Activated T-cell treated with anti-CD3 and anti-CD28 coated beads, Interleukin-2, amount 50 U/mL, for 72 hours (primary cell): ENCODE measurements at regions not wholly inside any gene's neighbourhood (a gene's known extent, or its start where the extent isn't known, plus 50 kb on each side); places are given as distances from the start of the nearest gene placed in this dataset.
"Not testable (repeated sequence)": the region's sequence is repeated elsewhere in the genome, so short reads cannot be mapped to it uniquely, and the experiment has no call there.

ENCODE experiments used
- ATAC-seq, 2 donors: fragments of 150-1000 bp; cut with Tn5 transposase; replicated peaks in 1 of 2; 2 replicates each; pipeline ENCODE4 v1.10.0; 2021; ENCODE audit warnings: moderate library complexity in 2 of 2, mild to moderate bottlenecking in 1 of 2
- DNase-seq, 2 donors: peaks; one replicate each; pipeline ENCODE4 v3.0.0; 2021 to 2022; ENCODE audit warnings: mixed read lengths in 1 of 2
- H3K27ac Mint-ChIP-seq: one replicate; pipeline ENCODE4 v1.8.0; 2022; ENCODE audit warnings: mild to moderate bottlenecking, moderate library complexity, mixed read lengths
- H3K27me3 Mint-ChIP-seq: one replicate; pipeline ENCODE4 v1.8.0; 2022; ENCODE audit warnings: low read depth, mixed read lengths
- H3K36me3 Mint-ChIP-seq, 2 donors: one replicate each; pipeline ENCODE4 v1.8.0; 2022; ENCODE audit warnings: mixed read lengths in 2 of 2, mild to moderate bottlenecking in 1 of 2; ENCODE audit not compliant: insufficient read depth in 2 of 2
- H3K4me1 Mint-ChIP-seq: one replicate; pipeline ENCODE4 v1.8.0; 2022; ENCODE audit warnings: low read depth, mixed read lengths
- H3K4me3 Mint-ChIP-seq, 2 donors: one replicate each; pipeline ENCODE4 v1.8.0; 2022; ENCODE audit warnings: mild to moderate bottlenecking in 2 of 2, mixed read lengths in 2 of 2, moderate library complexity in 2 of 2
- H3K9me3 Mint-ChIP-seq, 2 donors: one replicate each; pipeline ENCODE4 v1.8.0; 2022; ENCODE audit warnings: mixed read lengths in 2 of 2

GRCh38 chr2:75432761-75433361 lies 127.9 kb downstream of the EVA1A start:
- DNase-seq (no peak), ATAC-seq (no peak)
- Mint-ChIP-seq H3K36me3 (no peaks in the 10 kb centered on the region), H3K27ac (no peak overlapping the region), H3K4me3 (no peak overlapping the region), H3K4me1 (no peaks in the 10 kb centered on the region), H3K9me3 (no peaks in the 10 kb centered on the region), H3K27me3 (peaks cover 29% of the 10 kb centered on the region)

DNA sequence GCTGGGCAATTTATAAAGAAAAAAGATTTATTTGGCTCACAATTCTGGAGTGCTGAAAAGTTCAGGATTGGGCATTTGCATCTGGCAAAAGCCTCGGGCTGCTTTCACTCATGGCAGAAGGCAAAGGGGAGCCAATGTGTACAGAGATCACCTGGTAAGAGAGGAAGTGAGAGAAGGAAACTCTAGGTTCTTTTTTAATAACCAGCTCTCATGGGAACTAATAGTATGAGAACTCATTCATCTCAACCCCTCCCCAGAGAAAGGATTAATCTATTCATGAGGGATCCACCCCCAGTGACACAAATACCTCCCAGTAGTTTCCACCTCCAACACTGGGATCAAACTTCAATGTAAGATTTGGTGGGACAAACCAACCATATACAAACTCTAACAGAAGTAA lies 129.0 kb downstream of the EVA1A start:
- ATAC-seq (no peak), DNase-seq (no peak)
- no peaks in the 10 kb centered on the region for H3K9me3 Mint-ChIP-seq
- H3K4me3 Mint-ChIP-seq: no peak overlapping the region
- no peaks in the 10 kb centered on the region for H3K36me3 Mint-ChIP-seq
- peaks cover 37% of the 10 kb centered on the region for H3K27me3 Mint-ChIP-seq
- no peak overlapping the region for H3K27ac Mint-ChIP-seq
- H3K4me1 Mint-ChIP-seq: no peaks in the 10 kb centered on the region

- ATAC-seq: no peak
- DNase-seq: no peak
- Mint-ChIP-seq H3K36me3 (no peaks in the 10 kb centered on the region), H3K27me3 (peaks cover 37% of the 10 kb centered on the region), H3K27ac (no peak overlapping the region), H3K4me3 (no peak overlapping the region), H3K9me3 (no peaks in the 10 kb centered on the region), H3K4me1 (no peaks in the 10 kb centered on the region)
Measured at GRCh38 chr2:75431276-75431675, 129.5 kb downstream of the EVA1A start.

DNA sequence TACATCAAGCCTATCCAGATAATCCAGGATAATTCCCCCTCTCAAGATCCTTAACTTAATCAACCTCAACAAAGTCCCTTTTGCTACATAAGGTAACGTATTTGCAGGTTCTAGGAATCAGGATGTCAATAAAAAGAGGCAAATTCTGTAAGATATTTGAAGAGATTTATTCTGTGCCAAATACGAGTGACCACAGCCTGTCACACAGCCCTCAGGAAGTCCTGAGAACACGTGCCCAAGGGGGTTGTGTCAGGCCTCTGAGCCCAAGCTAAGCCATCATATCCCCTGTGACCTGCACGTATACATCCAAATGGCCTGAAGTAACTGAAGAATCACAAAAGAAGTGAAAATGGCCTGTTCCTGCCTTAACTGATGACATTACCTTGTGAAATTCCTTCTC lies 130.3 kb downstream of the EVA1A start:
- H3K36me3 Mint-ChIP-seq, DNase-seq, H3K4me3 Mint-ChIP-seq, H3K27ac Mint-ChIP-seq, ATAC-seq, H3K9me3 Mint-ChIP-seq, H3K4me1 Mint-ChIP-seq: not testable (repeated sequence)
- peaks cover 32% of the 10 kb centered on the region for H3K27me3 Mint-ChIP-seq

DNA sequence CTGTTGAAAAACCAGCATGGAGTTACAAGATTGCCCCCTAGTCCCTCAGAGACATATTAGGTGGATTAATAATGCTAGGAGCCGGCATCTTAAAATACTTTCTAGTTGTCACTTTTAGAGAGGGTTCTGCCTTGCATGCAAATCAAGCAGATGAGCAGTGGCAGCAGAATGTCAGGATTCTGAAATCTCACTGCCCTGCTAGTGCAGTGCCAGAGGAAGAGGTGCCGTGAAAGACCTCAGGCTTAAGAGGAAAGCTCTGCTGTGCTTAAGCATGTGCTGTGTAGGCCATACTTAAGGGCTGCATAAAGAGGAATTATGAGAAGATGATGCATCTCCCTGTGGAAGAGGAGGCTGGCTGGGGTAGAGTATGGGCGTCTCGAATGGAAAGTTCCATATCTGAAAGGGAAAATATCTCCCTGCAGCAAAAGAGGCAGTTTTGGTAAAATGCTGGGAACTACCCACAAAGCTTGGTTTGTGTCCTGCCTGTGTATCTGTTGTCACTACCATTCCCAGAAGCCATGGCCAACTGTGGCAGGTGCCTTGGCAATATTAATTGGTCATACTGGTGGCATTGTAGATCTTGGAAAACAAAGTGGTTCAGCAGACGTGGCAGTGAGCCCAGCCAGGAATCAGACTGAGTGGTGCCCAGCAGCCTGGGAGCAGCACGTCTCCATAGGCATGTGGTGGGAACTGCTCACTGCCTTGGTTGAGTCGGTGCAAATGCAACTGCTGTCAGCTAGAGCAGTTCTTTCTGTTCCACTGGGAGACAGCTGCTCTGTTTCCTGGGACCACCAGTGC lies 131.9 kb downstream of the EVA1A start:
- no peak overlapping the region for H3K27ac Mint-ChIP-seq
- no peaks in the 10 kb centered on the region for H3K36me3 Mint-ChIP-seq
- no peaks in the 10 kb centered on the region for H3K9me3 Mint-ChIP-seq
- ATAC-seq: no peak
- H3K27me3 Mint-ChIP-seq: peaks cover 29% of the 10 kb centered on the region
- no peak for DNase-seq
- no peak overlapping the region for H3K4me3 Mint-ChIP-seq
- H3K4me1 Mint-ChIP-seq: no peaks in the 10 kb centered on the region

GRCh38 chr2:75428060-75428459 lies 132.7 kb downstream of the EVA1A start:
- no peaks in the 10 kb centered on the region for H3K4me1 Mint-ChIP-seq
- no peaks in the 10 kb centered on the region for H3K9me3 Mint-ChIP-seq
- no peak overlapping the region for H3K4me3 Mint-ChIP-seq
- H3K27ac Mint-ChIP-seq: no peak overlapping the region
- ATAC-seq (no peak), DNase-seq (no peak)
- peaks cover 24% of the 10 kb centered on the region for H3K27me3 Mint-ChIP-seq
- no peaks in the 10 kb centered on the region for H3K36me3 Mint-ChIP-seq

GRCh38 chr2:75424936-75425619 lies 135.7 kb downstream of the EVA1A start:
- Mint-ChIP-seq H3K27me3 (peaks cover 24% of the 10 kb centered on the region), H3K4me1 (no peaks in the 10 kb centered on the region), H3K27ac (no peak overlapping the region), H3K4me3 (no peak overlapping the region), H3K36me3 (no peaks in the 10 kb centered on the region), H3K9me3 (no peaks in the 10 kb centered on the region)
- DNase-seq (no peak), ATAC-seq (peak in 1 of 2 donors; percentile 25)

- Mint-ChIP-seq H3K4me1 (peaks cover 3% of the 10 kb centered on the region), H3K36me3 (no peaks in the 10 kb centered on the region), H3K4me3 (no peak overlapping the region), H3K27ac (no peak overlapping the region), H3K27me3 (peaks cover 7% of the 10 kb centered on the region), H3K9me3 (no peaks in the 10 kb centered on the region)
- ATAC-seq (no peak), DNase-seq (no peak)
Measured at GRCh38 chr2:75421986-75422385, 138.8 kb downstream of the EVA1A start.

- H3K9me3 Mint-ChIP-seq: no peaks in the 10 kb centered on the region
- DNase-seq (no peak), ATAC-seq (peak; percentile 54 to 70)
- no peaks in the 10 kb centered on the region for H3K27me3 Mint-ChIP-seq
- H3K4me1 Mint-ChIP-seq: peaks cover 17% of the 10 kb centered on the region
- peak overlapping the region; percentile 80 for H3K27ac Mint-ChIP-seq
- H3K4me3 Mint-ChIP-seq: peak overlapping the region; percentile 81 to 82
- H3K36me3 Mint-ChIP-seq: peaks cover under 1 to 1% of the 10 kb centered on the region in 2 donors
Measured at GRCh38 chr2:75416420-75417342, 144.1 kb downstream of the EVA1A start.

DNA sequence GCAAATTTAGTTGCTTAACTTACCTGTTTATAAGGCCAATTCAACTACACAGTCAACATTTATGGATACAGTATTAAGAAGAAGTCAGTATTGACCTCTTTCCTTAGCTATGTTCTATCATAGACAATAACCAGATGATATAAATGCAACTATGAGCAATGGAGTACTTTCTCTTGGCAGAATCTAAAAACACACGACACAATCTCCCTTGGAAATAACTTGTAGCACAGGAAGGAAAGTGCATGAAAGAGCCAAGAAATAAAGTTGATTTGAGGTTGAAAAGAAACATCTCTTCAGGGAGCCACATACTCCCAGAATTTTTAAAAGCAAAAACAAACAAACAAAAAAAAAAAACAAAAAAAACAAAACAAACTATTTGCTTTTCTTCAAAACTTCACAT lies 145.0 kb downstream of the EVA1A start:
- Mint-ChIP-seq H3K9me3 (no peaks in the 10 kb centered on the region), H3K36me3 (peaks cover 1 to 2% of the 10 kb centered on the region in 2 donors), H3K4me1 (peaks cover 17% of the 10 kb centered on the region), H3K27me3 (no peaks in the 10 kb centered on the region), H3K4me3 (peak overlapping the region; percentile 81 to 82), H3K27ac (no peak overlapping the region)
- DNase-seq (no peak), ATAC-seq (no peak)

DNA sequence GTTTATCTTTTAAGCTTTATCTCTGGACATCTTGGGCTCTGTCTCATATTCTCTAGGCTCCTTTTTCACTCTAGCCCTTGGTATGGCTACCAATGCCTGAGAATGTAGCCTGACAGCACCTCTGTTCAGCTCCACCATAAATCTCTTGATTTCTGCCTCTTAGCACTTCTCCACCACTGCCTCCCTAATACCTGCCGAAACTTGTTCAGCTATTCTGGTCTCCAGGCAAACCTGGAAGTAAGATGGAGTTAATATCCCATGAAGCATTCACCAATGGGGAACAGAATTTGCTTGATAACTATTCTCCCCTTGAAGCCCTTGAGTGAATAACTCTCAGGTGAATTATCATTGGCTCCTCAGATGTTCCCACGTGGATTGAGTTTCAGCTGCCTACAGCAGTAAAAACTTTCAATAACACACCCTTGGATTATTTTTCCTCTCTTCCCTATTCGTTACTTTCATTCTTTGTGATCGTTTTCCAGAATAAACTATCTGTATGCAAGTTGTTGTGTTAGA lies 145.6 kb downstream of the EVA1A start:
- Mint-ChIP-seq H3K27me3 (no peaks in the 10 kb centered on the region), H3K4me3 (peak overlapping the region; percentile 81 to 82), H3K36me3 (peaks cover 5 to 6% of the 10 kb centered on the region in 2 donors), H3K9me3 (peaks cover 0 to 2% of the 10 kb centered on the region in 2 donors), H3K27ac (no peak overlapping the region), H3K4me1 (peaks cover 17% of the 10 kb centered on the region)
- no peak for DNase-seq
- ATAC-seq: no peak

GRCh38 chr2:75411574-75411973 lies 149.2 kb downstream of the EVA1A start:
- no peak for DNase-seq
- Mint-ChIP-seq H3K27me3 (no peaks in the 10 kb centered on the region), H3K36me3 (peaks cover 7 to 11% of the 10 kb centered on the region in 2 donors), H3K9me3 (peaks cover 0 to 2% of the 10 kb centered on the region in 2 donors), H3K4me1 (peaks cover 10% of the 10 kb centered on the region), H3K4me3 (no peak overlapping the region), H3K27ac (no peak overlapping the region)
- ATAC-seq: no peak
